ENCODE measurements at regions not wholly inside any gene's neighbourhood (a gene's known extent, or its start where the extent isn't known, plus 50 kb on each side); places are given as distances from the start of the nearest gene placed in this dataset.

- Mint-ChIP-seq H3K27ac (no peak overlapping the region), H3K4me1 (0 out of 2 replicates have a peak, but pooled peaks cover 3% of the 10 kb centered on the region), H3K36me3 (no peaks in the 10 kb centered on the region), H3K27me3 (ENCODE audit: low read depth) (no peaks in the 10 kb centered on the region; the same call in 1 of the 2 replicates), H3K9me3 (no peaks in the 10 kb centered on the region), H3K4me3 (no peak overlapping the region)
- TF ChIP-seq OVOL2 (CRISPR knock-in tag; IDR thresholded peaks at IDR 0.05; ENCODE audit: borderline replicate concordance) (no peak), AFF4 (CRISPR knock-in tag; IDR thresholded peaks at IDR 0.05; ENCODE audit: borderline replicate concordance) (no peak), ZNF423 (CRISPR knock-in tag; IDR thresholded peaks at IDR 0.05) (no peak), ZSCAN18 (CRISPR knock-in tag; IDR thresholded peaks at IDR 0.05) (no peak), IRF1 (CRISPR knock-in tag; IDR thresholded peaks at IDR 0.05) (no peak), CTCF (IDR thresholded peaks at IDR 0.05) (no peak), ESRRA (CRISPR knock-in tag; IDR thresholded peaks at IDR 0.05; ENCODE audit: borderline replicate concordance) (no peak), ZNF281 (CRISPR knock-in tag; IDR thresholded peaks at IDR 0.05) (no peak), HMGA2 (CRISPR knock-in tag; IDR thresholded peaks at IDR 0.05) (no peak), JAZF1 (CRISPR knock-in tag; IDR thresholded peaks at IDR 0.05) (no peak), TCF7 (CRISPR knock-in tag; IDR thresholded peaks at IDR 0.05; ENCODE audit: low read depth) (no peak), TP53 (CRISPR knock-in tag; IDR thresholded peaks at IDR 0.05) (no peak), FOXP1 (CRISPR knock-in tag; IDR thresholded peaks at IDR 0.05; ENCODE audit: borderline replicate concordance) (no peak)
- no peak for DNase-seq (ENCODE audit: low spot score)
- ChIA-PET POLR2A (no interaction called here), CTCF (interaction anchor here (1.0 to 2.2 kb wide), 3 partner anchors 100 to 188 kb away, joined by 3 to 12 read pairs (median 8); no protein-coding TSS in a partner anchor)
- ATAC-seq: peak; percentile 33; the same call in 1 of the 2 replicates
These were observed 271.5 kb downstream of the HRH4 start for GRCh38 chr18:24731981-24732380.

GRCh38 chr18:24734058-24734457 lies 273.6 kb downstream of the HRH4 start:
- peak; percentile 36 for DNase-seq (ENCODE audit: low spot score)
- H3K36me3 Mint-ChIP-seq: no peaks in the 10 kb centered on the region
- POLR2A ChIA-PET: no interaction called here
- H3K4me3 Mint-ChIP-seq: no peak overlapping the region
- ATAC-seq: peak; percentile 77
- no peaks in the 10 kb centered on the region for H3K27me3 Mint-ChIP-seq (ENCODE audit: low read depth)
- CTCF ChIA-PET: interaction anchor here (1.2 to 2.1 kb wide), 3 partner anchors 188 to 245 kb away, joined by 3 to 8 read pairs (median 6); no protein-coding TSS in a partner anchor
- H3K9me3 Mint-ChIP-seq: no peaks in the 10 kb centered on the region
- 0 out of 2 replicates have a peak, but pooled peaks cover 3% of the 10 kb centered on the region for H3K4me1 Mint-ChIP-seq
- no peak overlapping the region for H3K27ac Mint-ChIP-seq
- TF ChIP-seq CTCF (IDR thresholded peaks at IDR 0.05): no peak
- no peak for TF ChIP-seq TEAD1 (CRISPR knock-in tag; IDR thresholded peaks at IDR 0.05)
- no peak for TF ChIP-seq CBFB (CRISPR knock-in tag; IDR thresholded peaks at IDR 0.05; ENCODE audit: low read depth)
- TF ChIP-seq E2F5 (CRISPR knock-in tag; IDR thresholded peaks at IDR 0.05): no peak
- TF ChIP-seq PRDM15 (CRISPR knock-in tag; IDR thresholded peaks at IDR 0.05): no peak

Measured in WTC11 (cell line).